ENCODE measurements at regions not wholly inside any gene's neighbourhood (a gene's known extent, or its start where the extent isn't known, plus 50 kb on each side); places are given as distances from the start of the nearest gene placed in this dataset.
"Not testable (repeated sequence)": the region's sequence is repeated elsewhere in the genome, so short reads cannot be mapped to it uniquely, and the experiment has no call there.

GRCh38 chr16:29600111-29601000 lies 62.7 kb upstream of the SPN start:
- TF ChIP-seq CTCF (IDR thresholded peaks at IDR 0.05); NPAS2 (CRISPR knock-in tag; IDR thresholded peaks at IDR 0.05; ENCODE audit: borderline replicate concordance); PHF8 (IDR thresholded peaks at IDR 0.05; ENCODE audit: borderline replicate concordance, low read depth); MAFK (IDR thresholded peaks at IDR 0.05; ENCODE audit: partially characterized antibody); REST (IDR thresholded peaks at IDR 0.05); POLR2A (IDR thresholded peaks at IDR 0.05; ENCODE audit: low read length); POLR2AphosphoS2 (conservative IDR thresholded peaks at IDR 0.05; ENCODE audit: low read length); MAX (IDR thresholded peaks at IDR 0.05); RFX5 (IDR thresholded peaks at IDR 0.05); CBX8 (IDR thresholded peaks at IDR 0.05): not testable (repeated sequence)
